Keratinocyte (primary cell): ENCODE measurements at regions not wholly inside any gene's neighbourhood (a gene's known extent, or its start where the extent isn't known, plus 50 kb on each side); places are given as distances from the start of the nearest gene placed in this dataset.

Source experiments
- EZH2 ChIP-seq: IDR thresholded peaks from one replicate; pipeline ENCODE4 v1.6.1; 2012; ENCODE audit warnings: inconsistent platforms, mild to moderate bottlenecking, low read length, moderate library complexity
- TF ChIP-seq, protein P1 (sequence below), 3 experiments: IDR thresholded peaks in 1 of 3; conservative IDR thresholded peaks in 1 of 3; optimal IDR thresholded peaks in 1 of 3; 2 replicates in 2 of 3; 3 replicates in 1 of 3; pipeline versions ENCODE3 to v1.5.1; 2011; ENCODE audit warnings: low read length in 3 of 3, mild to moderate bottlenecking in 3 of 3, moderate library complexity in 2 of 3, control low read depth in 1 of 3, inconsistent platforms in 1 of 3; ENCODE audit not compliant: insufficient read depth in 2 of 3; ENCODE audit errors: extremely low read depth in 1 of 3

DNA sequence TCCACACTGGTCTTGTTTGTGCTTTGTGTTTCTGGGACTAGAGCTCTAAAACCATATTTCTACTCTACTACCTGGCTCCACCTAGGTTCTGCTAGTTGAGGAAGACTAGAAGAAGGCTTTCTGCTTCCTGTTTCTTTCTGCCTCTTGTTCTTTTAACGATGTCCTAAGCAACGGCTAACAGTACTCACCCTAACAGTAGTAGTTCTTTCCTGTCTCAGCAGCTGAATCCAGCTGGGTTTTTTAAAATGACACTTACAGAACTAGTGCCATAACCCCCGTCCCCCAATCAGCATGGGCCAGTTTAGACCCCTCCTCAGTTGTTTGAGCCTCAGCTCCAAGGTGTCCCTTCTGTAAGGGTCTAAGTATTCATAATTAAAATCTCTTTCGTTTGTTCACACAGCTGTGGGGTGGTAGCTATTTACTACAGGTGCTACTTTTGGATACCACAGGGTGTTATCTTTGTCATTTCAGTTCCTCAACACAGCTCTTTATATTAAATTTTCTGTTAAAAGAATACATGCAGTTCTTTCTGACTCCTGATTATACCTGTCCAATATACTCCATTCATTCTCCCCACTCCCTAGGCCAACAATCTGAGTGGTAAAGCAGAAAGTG, 790.2 kb downstream of the DHX35 start:
- TF ChIP-seq, protein P1, sequence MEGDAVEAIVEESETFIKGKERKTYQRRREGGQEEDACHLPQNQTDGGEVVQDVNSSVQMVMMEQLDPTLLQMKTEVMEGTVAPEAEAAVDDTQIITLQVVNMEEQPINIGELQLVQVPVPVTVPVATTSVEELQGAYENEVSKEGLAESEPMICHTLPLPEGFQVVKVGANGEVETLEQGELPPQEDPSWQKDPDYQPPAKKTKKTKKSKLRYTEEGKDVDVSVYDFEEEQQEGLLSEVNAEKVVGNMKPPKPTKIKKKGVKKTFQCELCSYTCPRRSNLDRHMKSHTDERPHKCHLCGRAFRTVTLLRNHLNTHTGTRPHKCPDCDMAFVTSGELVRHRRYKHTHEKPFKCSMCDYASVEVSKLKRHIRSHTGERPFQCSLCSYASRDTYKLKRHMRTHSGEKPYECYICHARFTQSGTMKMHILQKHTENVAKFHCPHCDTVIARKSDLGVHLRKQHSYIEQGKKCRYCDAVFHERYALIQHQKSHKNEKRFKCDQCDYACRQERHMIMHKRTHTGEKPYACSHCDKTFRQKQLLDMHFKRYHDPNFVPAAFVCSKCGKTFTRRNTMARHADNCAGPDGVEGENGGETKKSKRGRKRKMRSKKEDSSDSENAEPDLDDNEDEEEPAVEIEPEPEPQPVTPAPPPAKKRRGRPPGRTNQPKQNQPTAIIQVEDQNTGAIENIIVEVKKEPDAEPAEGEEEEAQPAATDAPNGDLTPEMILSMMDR (optimal IDR thresholded peaks at IDR 0.05 in 1 of 3, IDR thresholded peaks at IDR 0.05 in 1 of 3, conservative IDR thresholded peaks at IDR 0.05 in 1 of 3; ENCODE audit: extremely low read depth in 1 of 3, insufficient read depth in 2 of 3, low read length in 3 of 3): no peak
- no peak for TF ChIP-seq EZH2
